Naive B cell (primary cell): ENCODE measurements at regions not wholly inside any gene's neighbourhood (a gene's known extent, or its start where the extent isn't known, plus 50 kb on each side); places are given as distances from the start of the nearest gene placed in this dataset.
"Not testable (repeated sequence)": the region's sequence is repeated elsewhere in the genome, so short reads cannot be mapped to it uniquely, and the experiment has no call there.

Source experiments
- ATAC-seq, 2 donors: fragments of 150-1000 bp; cut with Tn5 transposase; 2 replicates each; pipeline ENCODE4 v1.10.0; 2021; ENCODE audit warnings: low read depth in 2 of 2, mild to moderate bottlenecking in 2 of 2, moderate library complexity in 2 of 2
- DNase-seq: peaks from one replicate; pipeline ENCODE4 v3.0.0; 2022
- H3K27ac Mint-ChIP-seq, 6 donors: one replicate each; pipeline ENCODE4 v1.8.0; 2020 to 2022; ENCODE audit warnings: mild to moderate bottlenecking in 6 of 6, mixed read lengths in 6 of 6, moderate library complexity in 5 of 6, inconsistent platforms in 2 of 6
- H3K27me3 Mint-ChIP-seq, 3 donors: one replicate each; pipeline ENCODE4 v1.8.0; 2021 to 2022; ENCODE audit warnings: mixed read lengths in 3 of 3, mild to moderate bottlenecking in 1 of 3
- H3K36me3 Mint-ChIP-seq, 2 donors: one replicate each; pipeline ENCODE4 v1.8.0; 2020 to 2022; ENCODE audit warnings: mixed read lengths in 2 of 2, inconsistent platforms in 1 of 2, mild to moderate bottlenecking in 1 of 2
- H3K4me1 Mint-ChIP-seq, 3 donors: one replicate each; pipeline ENCODE4 v1.8.0; 2020 to 2022; ENCODE audit warnings: mixed read lengths in 3 of 3, inconsistent platforms in 1 of 3, mild to moderate bottlenecking in 1 of 3, moderate library complexity in 1 of 3
- H3K4me3 Mint-ChIP-seq, 8 donors: one replicate each; pipeline ENCODE4 v1.8.0; 2020 to 2022; ENCODE audit warnings: mild to moderate bottlenecking in 8 of 8, mixed read lengths in 8 of 8, moderate library complexity in 8 of 8, inconsistent platforms in 2 of 8
- H3K9me3 Mint-ChIP-seq, 7 donors: one replicate each; pipeline ENCODE4 v1.8.0; 2020 to 2022; ENCODE audit warnings: mixed read lengths in 7 of 7, mild to moderate bottlenecking in 5 of 7, inconsistent platforms in 2 of 7, moderate library complexity in 1 of 7

GRCh38 chr5:94102849-94103248, 361.4 kb upstream of the POU5F2 start:
- Mint-ChIP-seq H3K36me3 (peaks cover 35 to 36% of the 10 kb centered on the region in 2 donors), H3K4me3 (peak overlapping the region in 1 of 8 donors; percentile 1), H3K27me3 (no peaks in the 10 kb centered on the region), H3K9me3 (peaks cover 0 to 31% (median 18%) of the 10 kb centered on the region in 7 donors), H3K27ac (peak overlapping the region in 1 of 6 donors; percentile 67), H3K4me1 (peaks cover 50 to 67% (median 50%) of the 10 kb centered on the region in 3 donors)
- ATAC-seq: no peak
- DNase-seq: no peak

- peak overlapping the region in 3 of 6 donors; percentile 12 to 30 (median 13) for H3K27ac Mint-ChIP-seq
- peaks cover 41 to 70% (median 44%) of the 10 kb centered on the region in 3 donors for H3K4me1 Mint-ChIP-seq
- not testable (repeated sequence) for DNase-seq, H3K27me3 Mint-ChIP-seq, ATAC-seq, H3K4me3 Mint-ChIP-seq
- peaks cover 17 to 19% of the 10 kb centered on the region in 2 donors for H3K36me3 Mint-ChIP-seq
- peaks cover 0 to 20% (median 11%) of the 10 kb centered on the region in 7 donors for H3K9me3 Mint-ChIP-seq
Measured at GRCh38 chr5:94097384-94097783, 356.0 kb upstream of the POU5F2 start.

- H3K36me3 Mint-ChIP-seq: peaks cover 12 to 14% of the 10 kb centered on the region in 2 donors
- ATAC-seq (no peak), DNase-seq (no peak)
- peaks cover 0 to 14% (median 10%) of the 10 kb centered on the region in 7 donors for H3K9me3 Mint-ChIP-seq
- H3K27ac Mint-ChIP-seq: peak overlapping the region in 1 of 6 donors; percentile 54
- H3K27me3 Mint-ChIP-seq: no peaks in the 10 kb centered on the region
- peaks cover 34 to 61% (median 36%) of the 10 kb centered on the region in 3 donors for H3K4me1 Mint-ChIP-seq
- H3K4me3 Mint-ChIP-seq: peak overlapping the region in 1 of 8 donors; percentile 16
Measured at GRCh38 chr5:94094793-94095441, 353.5 kb upstream of the POU5F2 start.

GRCh38 chr5:94093300-94093699, 351.9 kb upstream of the POU5F2 start:
- H3K4me1 Mint-ChIP-seq: peaks cover 27 to 56% (median 29%) of the 10 kb centered on the region in 3 donors
- H3K9me3 Mint-ChIP-seq: peaks cover 0 to 14% (median 9%) of the 10 kb centered on the region in 7 donors
- peaks cover 5 to 9% of the 10 kb centered on the region in 2 donors for H3K36me3 Mint-ChIP-seq
- DNase-seq (no peak), ATAC-seq (no peak)
- H3K27ac Mint-ChIP-seq: peak overlapping the region in 1 of 6 donors; percentile 72
- no peaks in the 10 kb centered on the region for H3K27me3 Mint-ChIP-seq
- no peak overlapping the region for H3K4me3 Mint-ChIP-seq

- H3K9me3 Mint-ChIP-seq, DNase-seq: not testable (repeated sequence)
- peaks cover 23 to 34% (median 25%) of the 10 kb centered on the region in 3 donors for H3K4me1 Mint-ChIP-seq
Measured at GRCh38 chr5:94086635-94087034, 345.2 kb upstream of the POU5F2 start.

GRCh38 chr5:94086194-94086593, 344.8 kb upstream of the POU5F2 start:
- no peak for DNase-seq
- no peak overlapping the region for H3K27ac Mint-ChIP-seq
- no peak for ATAC-seq
- H3K4me1 Mint-ChIP-seq: peaks cover 25 to 38% (median 29%) of the 10 kb centered on the region in 3 donors
- peaks cover 11 to 17% of the 10 kb centered on the region in 2 donors for H3K36me3 Mint-ChIP-seq
- no peaks in the 10 kb centered on the region for H3K27me3 Mint-ChIP-seq
- peaks cover 0 to 9% (median 3%) of the 10 kb centered on the region in 7 donors for H3K9me3 Mint-ChIP-seq
- H3K4me3 Mint-ChIP-seq: no peak overlapping the region

More at GRCh38 chr5:94086635-94087034, 345.2 kb upstream of the POU5F2 start:
- not testable (repeated sequence) for H3K27me3 Mint-ChIP-seq, H3K4me3 Mint-ChIP-seq, H3K27ac Mint-ChIP-seq, ATAC-seq
- peaks cover 11 to 17% of the 10 kb centered on the region in 2 donors for H3K36me3 Mint-ChIP-seq

- H3K9me3 Mint-ChIP-seq: peaks cover 0 to 9% (median 3%) of the 10 kb centered on the region in 7 donors
- H3K27me3 Mint-ChIP-seq: no peaks in the 10 kb centered on the region
- DNase-seq: no peak
- peaks cover 27 to 39% (median 33%) of the 10 kb centered on the region in 3 donors for H3K4me1 Mint-ChIP-seq
- H3K36me3 Mint-ChIP-seq: peaks cover 11 to 17% of the 10 kb centered on the region in 2 donors
- ATAC-seq: no peak
- peak overlapping the region in 1 of 8 donors; percentile 7 for H3K4me3 Mint-ChIP-seq
- H3K27ac Mint-ChIP-seq: peak overlapping the region in 2 of 6 donors; percentile 32 to 80
Measured at GRCh38 chr5:94082405-94082804, 341.0 kb upstream of the POU5F2 start.

- ATAC-seq (no peak), DNase-seq (no peak)
- H3K36me3 Mint-ChIP-seq: peaks cover 10 to 17% of the 10 kb centered on the region in 2 donors
- H3K27me3 Mint-ChIP-seq: no peaks in the 10 kb centered on the region
- H3K9me3 Mint-ChIP-seq: peaks cover 0 to 9% (median 3%) of the 10 kb centered on the region in 7 donors
- H3K27ac Mint-ChIP-seq: no peak overlapping the region
- peaks cover 27 to 45% (median 33%) of the 10 kb centered on the region in 3 donors for H3K4me1 Mint-ChIP-seq
- no peak overlapping the region for H3K4me3 Mint-ChIP-seq
Measured at GRCh38 chr5:94081088-94081487, 339.7 kb upstream of the POU5F2 start.

- Mint-ChIP-seq H3K27me3 (no peaks in the 10 kb centered on the region), H3K36me3 (peaks cover 4 to 11% of the 10 kb centered on the region in 2 donors), H3K4me3 (no peak overlapping the region), H3K27ac (peak overlapping the region in 1 of 6 donors; percentile 66), H3K4me1 (peaks cover 22 to 43% (median 33%) of the 10 kb centered on the region in 3 donors), H3K9me3 (peaks cover 0 to 6% (median 0%) of the 10 kb centered on the region in 7 donors)
- ATAC-seq (no peak), DNase-seq (no peak)
Measured at GRCh38 chr5:94080390-94080789, 339.0 kb upstream of the POU5F2 start.

- H3K36me3 Mint-ChIP-seq: peaks cover 28 to 32% of the 10 kb centered on the region in 2 donors
- no peaks in the 10 kb centered on the region for H3K27me3 Mint-ChIP-seq
- no peak for ATAC-seq
- no peak overlapping the region for H3K27ac Mint-ChIP-seq
- H3K4me1 Mint-ChIP-seq: peaks cover 12 to 50% (median 33%) of the 10 kb centered on the region in 3 donors
- peaks cover 0 to 12% (median 8%) of the 10 kb centered on the region in 7 donors for H3K9me3 Mint-ChIP-seq
- H3K4me3 Mint-ChIP-seq: no peak overlapping the region
- no peak for DNase-seq
Measured at GRCh38 chr5:94072116-94072515, 330.7 kb upstream of the POU5F2 start.

GRCh38 chr5:94066437-94067207, 325.2 kb upstream of the POU5F2 start:
- H3K36me3 Mint-ChIP-seq: peaks cover 52 to 62% of the 10 kb centered on the region in 2 donors
- ATAC-seq (no peak), DNase-seq (no peak)
- H3K9me3 Mint-ChIP-seq: peaks cover 23 to 55% (median 50%) of the 10 kb centered on the region in 7 donors
- peaks cover 31 to 48% (median 36%) of the 10 kb centered on the region in 3 donors for H3K4me1 Mint-ChIP-seq
- H3K4me3 Mint-ChIP-seq: no peak overlapping the region
- H3K27ac Mint-ChIP-seq: peak overlapping the region in 1 of 6 donors; percentile 69
- H3K27me3 Mint-ChIP-seq: no peaks in the 10 kb centered on the region

- H3K9me3 Mint-ChIP-seq: peaks cover 23 to 64% (median 50%) of the 10 kb centered on the region in 7 donors
- H3K4me3 Mint-ChIP-seq: no peak overlapping the region
- H3K4me1 Mint-ChIP-seq: peaks cover 22 to 40% (median 31%) of the 10 kb centered on the region in 3 donors
- H3K27ac Mint-ChIP-seq: peak overlapping the region in 1 of 6 donors; percentile 35
- no peak for DNase-seq
- no peaks in the 10 kb centered on the region for H3K27me3 Mint-ChIP-seq
- no peak for ATAC-seq
- peaks cover 51 to 57% of the 10 kb centered on the region in 2 donors for H3K36me3 Mint-ChIP-seq
Measured at GRCh38 chr5:94064025-94064424, 322.6 kb upstream of the POU5F2 start.

GRCh38 chr5:94057655-94058054, 316.3 kb upstream of the POU5F2 start:
- Mint-ChIP-seq H3K27ac (peak overlapping the region in 1 of 6 donors; percentile 69), H3K9me3 (peaks cover 0 to 11% (median 2%) of the 10 kb centered on the region in 7 donors), H3K36me3 (peaks cover 27 to 30% of the 10 kb centered on the region in 2 donors), H3K4me3 (no peak overlapping the region), H3K27me3 (no peaks in the 10 kb centered on the region), H3K4me1 (peaks cover 20 to 39% (median 32%) of the 10 kb centered on the region in 3 donors)
- DNase-seq (no peak), ATAC-seq (no peak)
